Transverse colon (tissue), 4 donors: ENCODE measurements at regions not wholly inside any gene's neighbourhood (a gene's known extent, or its start where the extent isn't known, plus 50 kb on each side); places are given as distances from the start of the nearest gene placed in this dataset.

Experiments
- DNase-seq: peaks from one replicate; pipeline ENCODE4 v3.0.0-alpha.2; 2019
- H3K27ac ChIP-seq, 4 donors: fragments of 200-600 bp; sonication (generic); 2 replicates each; pipeline ENCODE4 v1.5.1; 2016 to 2018; ENCODE audit warnings: inconsistent platforms in 4 of 4
- H3K27me3 ChIP-seq: fragments of 200-600 bp; sonication (generic); 2 replicates; pipeline ENCODE4 v1.5.1; 2017; ENCODE audit warnings: inconsistent platforms
- H3K36me3 ChIP-seq, 4 donors: fragments of 200-600 bp; sonication (generic); 2 replicates each; pipeline ENCODE4 v1.5.1; 2017 to 2019; ENCODE audit warnings: inconsistent platforms in 4 of 4
- H3K4me1 ChIP-seq, 4 donors: fragments of 200-600 bp; sonication (generic); 2 replicates each; pipeline ENCODE4 v1.5.1; 2017 to 2020; ENCODE audit warnings: inconsistent platforms in 4 of 4
- H3K4me3 ChIP-seq, 4 donors: fragments of 200-600 bp; sonication (generic); 1 replicate in 1 of 4; 2 replicates in 3 of 4; pipeline versions ENCODE4 v1.5.1 to v1.6.1; 2017 to 2019; ENCODE audit warnings: inconsistent platforms in 4 of 4
- H3K9me3 ChIP-seq, 2 donors: fragments of 200-600 bp; sonication (generic); 2 replicates each; pipeline ENCODE4 v1.5.1; 2017 to 2019; ENCODE audit warnings: inconsistent platforms in 2 of 2
- EP300 ChIP-seq: sonication (generic); formaldehyde crosslinking; IDR thresholded peaks from one replicate; pipeline ENCODE4 v1.6.1; 2017; ENCODE audit warnings: antibody characterized with exemption, low read depth
- POLR2A ChIP-seq: fragments of 450-650 bp; IDR thresholded peaks from one replicate; pipeline ENCODE4 v1.6.1; 2016; ENCODE audit warnings: antibody characterized with exemption, mild to moderate bottlenecking, moderate library complexity
- POLR2AphosphoS5 ChIP-seq, 3 donors: sonication (generic); formaldehyde crosslinking; IDR thresholded peaks; one replicate each; pipeline ENCODE4 v1.6.1; 2016; ENCODE audit warnings: antibody characterized with exemption in 3 of 3
- WGBS, 2 donors: methylation state at CpG; one replicate each; pipeline ENCODE4 v1.1.5; 2018; ENCODE audit warnings: low coverage in 1 of 2; 5-methylcytosine and 5-hydroxymethylcytosine counted together
- in situ Hi-C, 4 donors: fragments of 200-750 bp; cut with MboI; loops; one replicate each; pipeline versions ENCODE4 v1.15.0 to v1.15.1; 2017; ENCODE audit warnings: low sequenced_read_pairs in 3 of 4, low pct_ligation_motif_present in 1 of 4, low pct_unique_long_range_greater_than_20kb in 1 of 4
- intact Hi-C: fragments of 100-400 bp; cut with DNase I; formaldehyde crosslinking; loops from one replicate; pipeline ENCODE4 v1.15.1; 2023; ENCODE audit warnings: low total_unique reads
- TF ChIP-seq, protein P1 (sequence below), 5 experiments: fragments of 200-600 bp in 3 of 5; fragments of 450-650 bp in 2 of 5; sonication (generic) in 3 of 5; IDR thresholded peaks; 1 replicate in 2 of 5; 2 replicates in 3 of 5; pipeline ENCODE4 v1.5.1; 2016 to 2017; ENCODE audit warnings: antibody characterized with exemption in 5 of 5, inconsistent platforms in 3 of 5, mild to moderate bottlenecking in 2 of 5, moderate library complexity in 1 of 5

DNA sequence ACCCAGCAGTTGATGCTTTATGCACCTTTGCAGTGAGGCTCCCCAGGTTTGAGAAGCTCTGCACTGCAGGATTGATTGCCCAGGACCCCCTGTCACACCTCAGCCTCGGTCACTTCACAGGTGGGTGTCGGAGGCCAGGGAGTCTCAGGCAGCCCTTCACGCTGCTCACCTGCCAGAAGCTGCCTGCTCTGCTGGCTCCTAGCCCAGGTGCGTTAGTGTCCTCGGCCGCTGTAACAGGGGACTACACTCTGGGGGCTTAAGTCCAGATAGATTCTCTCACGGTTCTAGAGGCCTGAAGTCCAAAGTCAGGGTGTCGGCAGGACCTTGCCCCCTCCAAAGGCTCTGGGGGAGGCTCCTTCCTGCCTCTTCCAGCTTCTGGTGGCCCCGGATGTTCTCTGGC, 79.9 kb downstream of the CPZ start:
- no peak overlapping the region for H3K27ac ChIP-seq
- H3K36me3 ChIP-seq = no peaks in the 10 kb centered on the region
- peaks cover 13% of the 10 kb centered on the region for H3K27me3 ChIP-seq
- H3K4me3 ChIP-seq = no peak overlapping the region
- WGBS, 2 donors = 53% methylated on average over 9 of the region's 9 CpGs; no CpG with 5 or more reads in 1 of the 2 donors
- DNase-seq = no peak
- intact Hi-C loops (no loop called here), in situ Hi-C loops (no loop called here)
- TF ChIP-seq POLR2A = no peak
- TF ChIP-seq POLR2AphosphoS5 (IDR thresholded peaks at IDR 0.05) = no peak
- no peak for TF ChIP-seq EP300
- TF ChIP-seq, protein P1, sequence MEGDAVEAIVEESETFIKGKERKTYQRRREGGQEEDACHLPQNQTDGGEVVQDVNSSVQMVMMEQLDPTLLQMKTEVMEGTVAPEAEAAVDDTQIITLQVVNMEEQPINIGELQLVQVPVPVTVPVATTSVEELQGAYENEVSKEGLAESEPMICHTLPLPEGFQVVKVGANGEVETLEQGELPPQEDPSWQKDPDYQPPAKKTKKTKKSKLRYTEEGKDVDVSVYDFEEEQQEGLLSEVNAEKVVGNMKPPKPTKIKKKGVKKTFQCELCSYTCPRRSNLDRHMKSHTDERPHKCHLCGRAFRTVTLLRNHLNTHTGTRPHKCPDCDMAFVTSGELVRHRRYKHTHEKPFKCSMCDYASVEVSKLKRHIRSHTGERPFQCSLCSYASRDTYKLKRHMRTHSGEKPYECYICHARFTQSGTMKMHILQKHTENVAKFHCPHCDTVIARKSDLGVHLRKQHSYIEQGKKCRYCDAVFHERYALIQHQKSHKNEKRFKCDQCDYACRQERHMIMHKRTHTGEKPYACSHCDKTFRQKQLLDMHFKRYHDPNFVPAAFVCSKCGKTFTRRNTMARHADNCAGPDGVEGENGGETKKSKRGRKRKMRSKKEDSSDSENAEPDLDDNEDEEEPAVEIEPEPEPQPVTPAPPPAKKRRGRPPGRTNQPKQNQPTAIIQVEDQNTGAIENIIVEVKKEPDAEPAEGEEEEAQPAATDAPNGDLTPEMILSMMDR (IDR thresholded peaks at IDR 0.05) = no peak
- H3K9me3 ChIP-seq = no peaks in the 10 kb centered on the region
- no peaks in the 10 kb centered on the region for H3K4me1 ChIP-seq

DNA sequence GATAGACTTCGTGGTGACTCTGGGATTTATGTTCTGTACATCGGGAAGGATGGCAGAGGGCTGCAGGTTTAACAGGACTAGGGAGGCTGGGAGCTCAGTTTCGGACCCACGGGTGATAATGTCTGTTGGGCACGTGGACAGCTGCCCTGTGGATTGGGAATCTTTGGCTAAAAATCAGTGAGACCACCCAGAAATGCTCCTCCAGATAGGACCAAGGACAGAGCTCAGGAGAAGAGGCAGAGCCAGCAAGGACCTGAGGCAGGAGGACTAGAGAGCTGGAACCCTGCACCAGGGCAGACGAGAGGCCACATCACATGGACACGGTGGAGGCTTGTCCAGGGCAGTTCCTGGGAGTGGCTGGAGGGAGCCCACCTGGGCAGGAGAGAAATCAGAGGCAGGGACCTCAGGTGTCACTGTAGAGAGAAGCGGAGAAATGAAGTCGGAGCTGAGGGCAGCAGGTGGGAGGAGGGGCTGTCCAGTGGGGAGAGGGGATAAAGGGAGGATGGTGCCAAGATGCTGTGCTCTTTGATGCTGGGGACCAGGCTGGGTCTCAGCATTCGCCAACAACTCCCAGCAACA, 79.2 kb downstream of the CPZ start:
- Histone ChIP-seq H3K27ac (no peak overlapping the region), H3K27me3 (peaks cover 13% of the 10 kb centered on the region), H3K4me1 (no peaks in the 10 kb centered on the region), H3K4me3 (no peak overlapping the region), H3K9me3 (no peaks in the 10 kb centered on the region), H3K36me3 (no peaks in the 10 kb centered on the region)
- DNase-seq = no peak
- in situ Hi-C loops (no loop called here), intact Hi-C loops (no loop called here)
- TF ChIP-seq POLR2A (no peak), POLR2AphosphoS5 (IDR thresholded peaks at IDR 0.05) (no peak), EP300 (no peak)
- TF ChIP-seq, protein P1 (IDR thresholded peaks at IDR 0.05) = no peak
- WGBS, 2 donors = 50 to 62% methylated on average over 2 to 10 of the region's 10 CpGs
